Gastrocnemius medialis (tissue), 4 donors: ENCODE measurements at regions not wholly inside any gene's neighbourhood (a gene's known extent, or its start where the extent isn't known, plus 50 kb on each side); places are given as distances from the start of the nearest gene placed in this dataset.

Experiments
- ATAC-seq, 2 donors: fragments of 150-250 bp; one replicate each; pipeline ENCODE4 v1.9.1; 2016
- DNase-seq, 2 donors: peaks; one replicate each; pipeline ENCODE4 v3.0.0-alpha.2; 2019
- H3K27ac ChIP-seq, 4 donors: fragments of 200-600 bp; sonication (generic); 1 replicate in 1 of 4; 2 replicates in 3 of 4; pipeline ENCODE4 v1.5.1; 2016 to 2018; ENCODE audit warnings: mild to moderate bottlenecking in 2 of 4, moderate library complexity in 1 of 4
- H3K27me3 ChIP-seq, 3 donors: fragments of 200-600 bp; sonication (generic) in 2 of 3; 1 replicate in 1 of 3; 2 replicates in 2 of 3; pipeline versions ENCODE4 v1.5.1 to v1.6.0; 2016 to 2019; ENCODE audit warnings: mild to moderate bottlenecking in 1 of 3, moderate library complexity in 1 of 3
- H3K36me3 ChIP-seq, 2 donors: fragments of 200-600 bp; sonication (generic) in 1 of 2; one replicate each; pipeline ENCODE4 v1.5.1; 2017 to 2018
- H3K4me1 ChIP-seq, 2 donors: fragments of 200-600 bp; sonication (generic) in 1 of 2; one replicate each; pipeline ENCODE4 v1.5.1; 2016 to 2017; ENCODE audit warnings: mild to moderate bottlenecking in 2 of 2
- H3K4me3 ChIP-seq, 4 donors: fragments of 200-600 bp; sonication (generic) in 3 of 4; 1 replicate in 1 of 4; 2 replicates in 3 of 4; pipeline ENCODE4 v1.5.1; 2016 to 2019; ENCODE audit warnings: mild to moderate bottlenecking in 2 of 4
- H3K9me3 ChIP-seq, 3 donors: fragments of 200-600 bp; sonication (generic) in 2 of 3; 1 replicate in 1 of 3; 2 replicates in 2 of 3; pipeline ENCODE4 v1.5.1; 2016 to 2019
- POLR2A ChIP-seq, 2 donors: fragments of 450-650 bp; IDR thresholded peaks; one replicate each; pipeline ENCODE4 v1.6.1; 2017; ENCODE audit warnings: antibody characterized with exemption in 2 of 2, mild to moderate bottlenecking in 2 of 2, moderate library complexity in 2 of 2
- in situ Hi-C, 4 donors: fragments of 200-750 bp; cut with MboI; loops; one replicate each; pipeline versions ENCODE4 v1.15.0 to v1.8.0; 2017; ENCODE audit warnings: low sequenced_read_pairs in 4 of 4
- intact Hi-C: fragments of 100-400 bp; cut with DNase I; formaldehyde crosslinking; loops from one replicate; pipeline ENCODE4 v1.15.1; 2023; ENCODE audit warnings: low total_unique reads
- TF ChIP-seq, protein P1 (sequence below), 5 experiments: fragments of 450-650 bp in 3 of 5; fragments of 200-600 bp in 2 of 5; sonication (generic) in 2 of 5; IDR thresholded peaks in 4 of 5; conservative IDR thresholded peaks in 1 of 5; 1 replicate in 4 of 5; 2 replicates in 1 of 5; pipeline ENCODE4 v1.5.1; 2016 to 2019; ENCODE audit warnings: antibody characterized with exemption in 5 of 5, mild to moderate bottlenecking in 3 of 5, moderate library complexity in 3 of 5

GRCh38 chr4:152000518-152000917, 239.7 kb upstream of the GATB start:
- intact Hi-C loops: no loop called here
- no peak overlapping the region for H3K27ac ChIP-seq
- H3K36me3 ChIP-seq: no peaks in the 10 kb centered on the region
- in situ Hi-C loops: no loop called here
- no peaks in the 10 kb centered on the region for H3K4me1 ChIP-seq
- no peaks in the 10 kb centered on the region for H3K9me3 ChIP-seq
- ATAC-seq (no peak), DNase-seq (no peak)
- no peak overlapping the region for H3K4me3 ChIP-seq
- no peaks in the 10 kb centered on the region for H3K27me3 ChIP-seq
- TF ChIP-seq, protein P1, sequence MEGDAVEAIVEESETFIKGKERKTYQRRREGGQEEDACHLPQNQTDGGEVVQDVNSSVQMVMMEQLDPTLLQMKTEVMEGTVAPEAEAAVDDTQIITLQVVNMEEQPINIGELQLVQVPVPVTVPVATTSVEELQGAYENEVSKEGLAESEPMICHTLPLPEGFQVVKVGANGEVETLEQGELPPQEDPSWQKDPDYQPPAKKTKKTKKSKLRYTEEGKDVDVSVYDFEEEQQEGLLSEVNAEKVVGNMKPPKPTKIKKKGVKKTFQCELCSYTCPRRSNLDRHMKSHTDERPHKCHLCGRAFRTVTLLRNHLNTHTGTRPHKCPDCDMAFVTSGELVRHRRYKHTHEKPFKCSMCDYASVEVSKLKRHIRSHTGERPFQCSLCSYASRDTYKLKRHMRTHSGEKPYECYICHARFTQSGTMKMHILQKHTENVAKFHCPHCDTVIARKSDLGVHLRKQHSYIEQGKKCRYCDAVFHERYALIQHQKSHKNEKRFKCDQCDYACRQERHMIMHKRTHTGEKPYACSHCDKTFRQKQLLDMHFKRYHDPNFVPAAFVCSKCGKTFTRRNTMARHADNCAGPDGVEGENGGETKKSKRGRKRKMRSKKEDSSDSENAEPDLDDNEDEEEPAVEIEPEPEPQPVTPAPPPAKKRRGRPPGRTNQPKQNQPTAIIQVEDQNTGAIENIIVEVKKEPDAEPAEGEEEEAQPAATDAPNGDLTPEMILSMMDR (IDR thresholded peaks at IDR 0.05 in 4 of 5, conservative IDR thresholded peaks at IDR 0.05 in 1 of 5): no peak
- TF ChIP-seq POLR2A (IDR thresholded peaks at IDR 0.05): no peak

DNA sequence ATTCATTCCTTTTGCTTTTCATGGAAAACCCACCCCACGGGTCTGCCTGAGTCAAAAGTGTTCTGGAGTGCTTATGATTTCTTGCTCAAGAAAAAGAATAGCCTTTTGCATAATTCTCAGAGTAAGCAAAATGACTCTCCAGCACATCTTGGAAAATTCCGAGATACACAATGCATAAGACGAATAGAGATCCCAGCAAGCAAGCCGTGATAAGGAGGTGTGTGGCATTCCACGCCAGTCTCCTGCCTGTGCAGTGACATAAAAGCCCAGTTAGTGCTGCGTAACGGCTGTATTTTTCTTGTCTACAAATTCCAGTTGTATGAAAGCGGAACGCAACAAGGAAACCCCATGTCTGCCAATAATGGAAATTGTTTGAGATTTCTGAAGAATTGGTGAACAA, 237.9 kb upstream of the GATB start:
- TF ChIP-seq, protein P1 (IDR thresholded peaks at IDR 0.05 in 4 of 5, conservative IDR thresholded peaks at IDR 0.05 in 1 of 5): no peak
- intact Hi-C loops (no loop called here), in situ Hi-C loops (no loop called here)
- Histone ChIP-seq H3K36me3 (no peaks in the 10 kb centered on the region), H3K9me3 (no peaks in the 10 kb centered on the region), H3K27me3 (no peaks in the 10 kb centered on the region), H3K4me3 (no peak overlapping the region), H3K4me1 (no peaks in the 10 kb centered on the region), H3K27ac (no peak overlapping the region)
- no peak for DNase-seq
- no peak for ATAC-seq

DNA sequence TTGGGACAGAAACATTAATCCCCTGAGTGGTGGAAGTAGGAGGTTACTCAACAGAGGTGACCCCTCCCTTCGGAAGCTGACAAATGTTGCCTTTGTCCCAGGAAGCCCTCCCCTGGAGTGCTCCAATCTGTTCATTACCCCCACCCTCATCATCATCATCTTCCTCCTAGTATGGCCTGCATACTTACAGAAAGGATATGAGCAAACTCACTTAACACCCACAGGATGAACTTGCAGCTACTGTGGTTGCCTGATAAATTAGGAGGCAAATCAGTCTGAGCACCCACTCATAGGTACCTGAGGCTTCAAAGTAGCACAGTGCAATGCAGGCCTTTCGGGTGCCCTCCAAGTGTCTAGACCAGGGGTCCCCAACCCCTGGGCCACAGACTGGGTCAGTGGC, 236.7 kb upstream of the GATB start:
- no peaks in the 10 kb centered on the region for H3K9me3 ChIP-seq
- no peak for TF ChIP-seq POLR2A (IDR thresholded peaks at IDR 0.05)
- TF ChIP-seq, protein P1 (IDR thresholded peaks at IDR 0.05 in 4 of 5, conservative IDR thresholded peaks at IDR 0.05 in 1 of 5): no peak
- H3K27ac ChIP-seq: no peak overlapping the region
- in situ Hi-C loops: no loop called here
- DNase-seq (no peak), ATAC-seq (no peak)
- no peaks in the 10 kb centered on the region for H3K4me1 ChIP-seq
- no peaks in the 10 kb centered on the region for H3K36me3 ChIP-seq
- H3K27me3 ChIP-seq: no peaks in the 10 kb centered on the region
- intact Hi-C loops: no loop called here
- no peak overlapping the region for H3K4me3 ChIP-seq

GRCh38 chr4:151994429-151994828, 233.6 kb upstream of the GATB start:
- H3K27me3 ChIP-seq: no peaks in the 10 kb centered on the region
- no peaks in the 10 kb centered on the region for H3K36me3 ChIP-seq
- ATAC-seq (no peak), DNase-seq (no peak)
- intact Hi-C loops (no loop called here), in situ Hi-C loops (no loop called here)
- no peak overlapping the region for H3K4me3 ChIP-seq
- peaks cover 9 to 14% of the 10 kb centered on the region in 2 donors for H3K4me1 ChIP-seq
- no peak overlapping the region for H3K27ac ChIP-seq
- TF ChIP-seq POLR2A (IDR thresholded peaks at IDR 0.05): no peak
- TF ChIP-seq, protein P1 (IDR thresholded peaks at IDR 0.05 in 4 of 5, conservative IDR thresholded peaks at IDR 0.05 in 1 of 5): no peak
- no peaks in the 10 kb centered on the region for H3K9me3 ChIP-seq

DNA sequence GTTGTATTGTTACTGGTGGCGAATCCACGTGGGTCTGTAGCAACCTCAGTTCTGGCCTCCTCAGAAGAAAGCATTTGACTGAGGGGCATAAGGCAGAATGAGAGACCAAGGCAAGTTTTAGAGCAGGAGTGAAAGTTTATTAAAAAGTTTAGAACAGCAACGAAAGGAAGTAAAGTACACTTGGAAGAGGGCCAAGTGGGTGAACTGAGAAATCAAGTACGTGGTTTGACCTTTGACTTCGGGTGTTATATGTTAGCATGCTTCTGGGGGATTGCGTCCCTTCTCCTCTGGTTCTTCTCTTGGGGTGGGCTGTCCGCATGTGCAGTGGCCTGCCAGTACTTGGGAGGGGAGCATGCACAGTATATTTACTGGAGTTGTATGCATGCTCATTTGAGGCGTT, 232.7 kb upstream of the GATB start:
- in situ Hi-C loops: no loop called here
- Histone ChIP-seq H3K9me3 (no peaks in the 10 kb centered on the region), H3K36me3 (no peaks in the 10 kb centered on the region), H3K4me3 (no peak overlapping the region), H3K27me3 (no peaks in the 10 kb centered on the region), H3K27ac (no peak overlapping the region), H3K4me1 (peaks cover 9 to 14% of the 10 kb centered on the region in 2 donors)
- TF ChIP-seq, protein P1 (IDR thresholded peaks at IDR 0.05 in 4 of 5, conservative IDR thresholded peaks at IDR 0.05 in 1 of 5): no peak
- TF ChIP-seq POLR2A (IDR thresholded peaks at IDR 0.05): no peak
- intact Hi-C loops: no loop called here
- ATAC-seq (no peak), DNase-seq (no peak)
